IMR-90 (cell line): ENCODE measurements at regions not wholly inside any gene's neighbourhood (a gene's known extent, or its start where the extent isn't known, plus 50 kb on each side); places are given as distances from the start of the nearest gene placed in this dataset.

ENCODE experiments used
- ATAC-seq: fragments of 200-7000 bp; cut with Tn5 transposase; 2 replicates; pipeline ENCODE4 v1.9.1; 2020; ENCODE audit warnings: low read depth, mild to moderate bottlenecking, moderate library complexity
- BruUV-seq: library from RNA; stranded (reverse); fragments of 400-500 nt; replicated peaks from 2 replicates; lab custom pipeline; 2021; lab: Mats Ljungman, UMichigan
- CTCF ChIA-PET: fragments of 300-600 bp; formaldehyde crosslinking; extraction: SDS; loops from one replicate; lab custom pipeline; 2021; ENCODE audit warnings: antibody characterized with exemption; lab: Yijun Ruan, JAX
- POLR2A ChIA-PET: fragments of 300-600 bp; sonication (Branson Sonifier 250); formaldehyde crosslinking; loops from one replicate; lab custom pipeline; 2022; ENCODE audit warnings: antibody characterized with exemption; ENCODE audit not compliant: unreplicated experiment; lab: Charles Lee
- DNase-seq: peaks from one replicate; pipeline ENCODE4 v3.0.0; 2013
- H2AFZ ChIP-seq: replicated peaks from 2 replicates; pipeline ENCODE3; 2013; ENCODE audit warnings: low read length, mild to moderate bottlenecking; ENCODE audit not compliant: poor library complexity
- H2AK5ac ChIP-seq: 2 replicates; pipeline ENCODE4 v1.6.1; 2013; ENCODE audit warnings: low read depth, low read length, inconsistent platforms
- H2AK9ac ChIP-seq: replicated peaks from 2 replicates; pipeline ENCODE3; 2013; ENCODE audit warnings: mild to moderate bottlenecking, low read depth, low read length, moderate library complexity; ENCODE audit not compliant: poor library complexity
- H2BK120ac ChIP-seq: 2 replicates; pipeline ENCODE4 v1.6.1; 2013; ENCODE audit warnings: low read depth, low read length, inconsistent platforms
- H2BK15ac ChIP-seq: 3 replicates; pipeline ENCODE4 v1.6.1; 2013; ENCODE audit warnings: low read depth, low read length, inconsistent platforms
- H2BK20ac ChIP-seq: 2 replicates; pipeline ENCODE4 v1.6.1; 2013; ENCODE audit warnings: low read depth, mild to moderate bottlenecking, inconsistent platforms, low read length, moderate library complexity
- H2BK5ac ChIP-seq: 2 replicates; pipeline ENCODE4 v1.6.1; 2013; ENCODE audit warnings: mild to moderate bottlenecking, low read depth, low read length, inconsistent platforms; ENCODE audit not compliant: poor library complexity, severe bottlenecking
- H3K14ac ChIP-seq: replicated peaks from 2 replicates; pipeline ENCODE4 v1.6.1; 2013; ENCODE audit warnings: low read depth, low read length, inconsistent platforms
- H3K18ac ChIP-seq: 2 replicates; pipeline ENCODE4 v1.6.1; 2013; ENCODE audit warnings: low read depth, low read length, control low read depth
- H3K23ac ChIP-seq: 2 replicates; pipeline ENCODE4 v1.6.1; 2013; ENCODE audit warnings: low read depth, low read length, inconsistent platforms
- H3K27ac ChIP-seq: 2 replicates; pipeline ENCODE4 v1.5.1; 2013; ENCODE audit warnings: mild to moderate bottlenecking, control low read depth, low read length; ENCODE audit not compliant: insufficient read depth
- H3K27me3 ChIP-seq: 2 replicates; pipeline ENCODE4 v1.6.1; 2013; ENCODE audit warnings: low read length; ENCODE audit not compliant: control insufficient read depth, insufficient read depth
- H3K36me3 ChIP-seq: 2 replicates; pipeline ENCODE4 v1.6.1; 2013; ENCODE audit warnings: low read length, mixed read lengths; ENCODE audit not compliant: control insufficient read depth, insufficient read depth
- H3K4ac ChIP-seq: 2 replicates; pipeline ENCODE4 v1.6.1; 2013; ENCODE audit warnings: low read depth, low read length, inconsistent platforms
- H3K4me1 ChIP-seq: 2 replicates; pipeline ENCODE4 v1.6.1; 2013; ENCODE audit warnings: low read length, mixed read lengths; ENCODE audit not compliant: control insufficient read depth, insufficient read depth
- H3K4me2 ChIP-seq: 2 replicates; pipeline ENCODE4 v1.6.1; 2013; ENCODE audit warnings: low read depth, mild to moderate bottlenecking, control low read depth, low read length, moderate library complexity
- H3K4me3 ChIP-seq: 2 replicates; pipeline ENCODE4 v1.5.1; 2013; ENCODE audit warnings: low read depth, mild to moderate bottlenecking, control low read depth, low read length, moderate library complexity; ENCODE audit not compliant: insufficient read depth
- H3K56ac ChIP-seq: 2 replicates; pipeline ENCODE4 v1.6.1; 2013; ENCODE audit warnings: low read length, inconsistent platforms; ENCODE audit not compliant: insufficient read depth; ENCODE audit errors: extremely low read depth
- H3K79me1 ChIP-seq, 2 experiments: 2 replicates each; pipeline ENCODE4 v1.6.1; 2013; ENCODE audit warnings: low read length in 2 of 2, inconsistent platforms in 1 of 2, low read depth in 1 of 2
- H3K9ac ChIP-seq: 2 replicates; pipeline ENCODE4 v1.6.1; 2013; ENCODE audit warnings: low read depth, low read length, control low read depth
- H3K9me1 ChIP-seq: 2 replicates; pipeline ENCODE4 v1.6.1; 2013; ENCODE audit warnings: low read length, inconsistent platforms; ENCODE audit not compliant: insufficient read depth
- H3K9me3 ChIP-seq: 2 replicates; pipeline ENCODE4 v1.6.1; 2013; ENCODE audit warnings: low read length; ENCODE audit not compliant: control insufficient read depth, insufficient read depth
- H4K20me1 ChIP-seq: 2 replicates; pipeline ENCODE4 v1.6.1; 2013; ENCODE audit warnings: low read length, inconsistent platforms; ENCODE audit not compliant: insufficient read depth
- H4K5ac ChIP-seq: 2 replicates; pipeline ENCODE4 v1.6.1; 2013; ENCODE audit warnings: mild to moderate bottlenecking, low read depth, low read length, control low read depth
- H4K8ac ChIP-seq, 2 experiments: 2 replicates each; pipeline ENCODE4 v1.6.1; 2013; ENCODE audit warnings: low read depth in 2 of 2, low read length in 2 of 2, control low read depth in 1 of 2, inconsistent platforms in 1 of 2
- H4K91ac ChIP-seq: 2 replicates; pipeline ENCODE4 v1.6.1; 2013; ENCODE audit warnings: low read depth, low read length, inconsistent platforms; ENCODE audit not compliant: insufficient read depth
- MAFK ChIP-seq: IDR thresholded peaks from 2 replicates; pipeline ENCODE4 v1.6.1; 2012; ENCODE audit warnings: low read depth, low read length, improper control_type of control experiment
- MAZ ChIP-seq: IDR thresholded peaks from 2 replicates; pipeline ENCODE4 v1.6.1; 2012; ENCODE audit warnings: low read depth, mild to moderate bottlenecking, low read length, improper control_type of control experiment, moderate library complexity, borderline replicate concordance
- NFE2L2 ChIP-seq: fragments of 150-350 bp; IDR thresholded peaks from 2 replicates; pipeline ENCODE4 v1.6.1; 2016; ENCODE audit warnings: low read depth, mild to moderate bottlenecking, low read length
- POLR2A ChIP-seq: IDR thresholded peaks from 2 replicates; pipeline ENCODE4 v1.6.1; 2012; ENCODE audit warnings: mild to moderate bottlenecking, low read depth, low read length
- SMC3 ChIP-seq: fragments of 150-350 bp; IDR thresholded peaks from 2 replicates; pipeline ENCODE4 v1.6.1; 2016; ENCODE audit warnings: low read depth, mild to moderate bottlenecking, antibody characterized with exemption, low read length, moderate library complexity
- WGBS, 2 experiments: methylation state at CpG; one replicate each; pipeline versions ENCODE4 v1.1.5 to v1.1.7; 2013; ENCODE audit warnings: missing lambda C conversion rate in 2 of 2; ENCODE audit not compliant: insufficient read length in 1 of 2; ENCODE audit errors: extremely low coverage in 2 of 2; 5-methylcytosine and 5-hydroxymethylcytosine counted together
- dilution Hi-C: fragments of 300-500 bp; cut with HindIII; formaldehyde crosslinking; loops from one replicate; pipeline ENCODE4 v1.14.3; 2018; ENCODE audit warnings: low sequenced_read_pairs; ENCODE audit not compliant: unreplicated experiment
- in situ Hi-C: fragments of 300-500 bp; cut with MboI; formaldehyde crosslinking; loops from 3 replicates; pipeline ENCODE4 v1.14.3; 2019; ENCODE audit warnings: low sequenced_read_pairs, inconsistent platforms, mixed read lengths
- intact Hi-C: fragments of 100-400 bp; cut with micrococcal nuclease; formaldehyde crosslinking; loops from 2 replicates; pipeline ENCODE4 v1.10.0; 2022

GRCh38 chr6:67506352-67506751 is 1128.7 kb upstream of the ADGRB3 start:
- Histone ChIP-seq H3K4me2 (no peak overlapping the region), H3K23ac (no peak overlapping the region), H3K9me3 (peaks cover 4% of the 10 kb centered on the region), H4K20me1 (no peaks in the 10 kb centered on the region), H2AK9ac (no peak overlapping the region), H2BK20ac (no peak overlapping the region), H2AK5ac (no peak overlapping the region), H2BK5ac (no peak overlapping the region), H2BK120ac (no peak overlapping the region), H3K18ac (no peak overlapping the region), H4K8ac (no peak overlapping the region), H3K9ac (no peak overlapping the region), H3K36me3 (no peaks in the 10 kb centered on the region), H4K5ac (no peak overlapping the region), H3K4me3 (no peak overlapping the region), H3K27ac (no peak overlapping the region), H4K91ac (no peak overlapping the region), H3K4me1 (no peaks in the 10 kb centered on the region), H2AFZ (no peak overlapping the region), H3K56ac (no peak overlapping the region), H3K4ac (no peak overlapping the region), H2BK15ac (no peak overlapping the region), H3K79me1 (no peaks in the 10 kb centered on the region), H3K9me1 (no peaks in the 10 kb centered on the region), H3K27me3 (no peaks in the 10 kb centered on the region), H3K14ac (no peak overlapping the region)
- intact Hi-C loops: no loop called here
- no TSS peak for BruUV-seq
- ChIA-PET POLR2A (no interaction called here), CTCF (no interaction called here)
- DNase-seq (no peak), ATAC-seq (no peak)
- in situ Hi-C loops: no loop called here
- dilution Hi-C loops: no loop called here
- no CpG with 5 or more reads among the region's 2 CpGs for WGBS, 2 experiments
- TF ChIP-seq SMC3 (no peak), MAFK (no peak), NFE2L2 (no peak), MAZ (no peak), POLR2A (no peak)
